ENCODE measurements at regions not wholly inside any gene's neighbourhood (a gene's known extent, or its start where the extent isn't known, plus 50 kb on each side); places are given as distances from the start of the nearest gene placed in this dataset.
"Not testable (repeated sequence)": the region's sequence is repeated elsewhere in the genome, so short reads cannot be mapped to it uniquely, and the experiment has no call there.

DNA sequence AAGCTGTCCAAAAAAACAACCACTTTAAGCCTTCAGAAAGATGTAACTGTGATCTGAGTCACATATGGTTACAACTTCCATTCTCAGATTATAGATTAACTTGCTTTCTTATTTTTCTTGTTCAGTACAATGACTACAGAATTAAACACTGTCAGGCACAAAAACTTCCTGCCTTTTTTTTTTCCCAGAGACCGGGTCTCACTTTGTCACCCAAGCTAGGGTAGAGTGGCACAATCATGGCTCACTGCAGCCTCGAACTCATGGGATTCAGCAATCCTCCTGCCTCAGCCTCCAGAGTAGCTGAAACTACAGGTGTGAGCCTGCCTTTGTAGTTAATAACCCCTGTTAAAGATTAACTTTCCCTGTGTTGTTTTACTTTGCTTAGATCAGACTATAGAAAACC is 163.2 kb downstream of the AVL9 start:
- no peak for DNase-seq

- DNase-seq: no peak
Measured at GRCh38 chr7:32658034-32658433, 162.7 kb downstream of the AVL9 start.

DNA sequence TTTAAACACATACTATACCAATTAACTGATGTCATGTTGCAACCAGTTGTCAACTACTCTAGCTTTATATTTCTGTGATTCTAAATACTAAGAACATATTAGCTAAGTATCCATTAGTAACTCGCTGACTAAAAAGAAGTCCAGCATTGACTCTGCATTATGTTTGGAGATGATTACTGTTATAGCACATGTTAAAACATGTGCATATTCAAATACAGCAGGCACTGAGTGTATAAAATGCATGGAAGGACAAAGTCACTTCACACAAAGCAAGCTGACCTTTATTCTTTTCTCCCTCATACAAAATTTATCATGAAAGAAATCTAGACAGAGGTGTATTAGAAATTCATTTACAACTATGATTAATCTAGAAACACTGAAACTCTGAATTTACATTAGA is 159.3 kb downstream of the AVL9 start:
- DNase-seq: not testable (repeated sequence)

DNA sequence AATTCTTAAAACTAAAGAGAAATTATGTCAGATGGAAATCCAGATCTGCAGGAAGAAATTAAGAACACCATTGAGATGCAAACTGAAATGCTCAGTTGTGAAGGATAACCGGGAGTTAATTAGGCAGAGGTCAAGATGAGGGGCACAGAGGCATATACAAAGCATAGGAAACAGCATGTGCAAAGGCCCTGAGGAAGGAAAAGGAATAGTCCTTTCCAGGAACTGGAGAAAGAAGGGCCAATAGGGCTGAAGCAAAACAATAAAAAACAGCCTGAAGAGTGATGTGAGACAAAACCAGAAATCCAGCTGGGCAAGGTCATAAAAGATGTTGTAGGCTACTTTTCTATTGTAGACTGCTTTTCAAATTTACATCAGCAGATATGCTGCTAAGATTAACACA is 155.1 kb downstream of the AVL9 start:
- DNase-seq: not testable (repeated sequence)

GRCh38 chr7:32648408-32649156 is 153.3 kb downstream of the AVL9 start:
- DNase-seq: no peak

DNA sequence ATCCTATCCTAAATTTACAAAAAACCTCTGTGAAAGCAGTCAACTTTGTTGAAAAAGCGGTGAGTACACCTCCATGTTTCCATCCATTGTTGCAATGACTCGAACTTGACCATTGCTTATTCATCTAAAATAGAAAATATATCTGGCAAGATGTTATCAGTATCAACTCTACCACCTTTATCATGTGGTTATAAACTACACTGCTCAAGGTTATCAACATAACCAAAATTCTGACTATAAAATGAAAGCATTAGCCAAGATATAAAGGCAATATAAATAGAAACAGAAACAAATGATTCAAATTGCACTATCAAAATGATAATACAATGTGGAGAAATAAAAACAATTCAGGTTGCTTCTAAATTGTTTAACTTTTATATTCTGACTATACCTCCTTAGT is 150.0 kb downstream of the AVL9 start:
- DNase-seq: not testable (repeated sequence)

DNA sequence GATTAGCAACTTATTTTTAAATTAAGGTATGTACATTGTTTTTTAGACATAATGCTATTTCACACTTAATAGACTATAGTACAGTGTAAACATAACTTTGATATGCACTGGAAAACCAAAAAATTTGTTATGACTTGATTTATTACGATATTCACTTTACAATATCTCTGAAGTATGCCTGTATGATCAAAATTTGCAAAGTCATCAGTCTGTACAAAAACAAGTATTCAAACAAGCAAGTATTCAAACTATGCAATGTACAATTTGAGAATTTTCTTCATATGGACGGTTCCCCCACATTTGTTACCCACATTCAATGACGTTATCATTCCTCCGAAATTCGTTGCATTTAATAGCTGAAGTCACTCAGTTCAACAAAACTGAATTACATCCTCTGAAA is 147.9 kb downstream of the AVL9 start:
- no peak for DNase-seq

DNA sequence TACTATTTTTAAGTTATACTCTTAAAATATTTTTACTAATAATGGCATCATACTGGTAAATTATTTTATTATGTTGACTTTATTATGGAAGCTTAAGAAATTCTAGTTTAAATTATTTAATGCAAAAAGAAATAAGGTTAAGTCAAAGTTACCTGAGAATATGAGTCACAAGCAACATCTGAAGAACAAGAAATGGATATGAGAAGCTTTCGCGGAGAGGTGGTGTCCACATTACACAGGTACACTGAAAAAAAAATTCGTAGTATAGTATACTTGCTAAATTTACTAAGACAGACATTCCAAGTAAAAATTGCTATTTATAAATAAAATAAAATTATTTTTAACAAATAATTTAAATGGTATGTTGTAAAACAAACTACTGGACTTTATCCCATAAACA is 143.8 kb downstream of the AVL9 start:
- no peak for DNase-seq

DNA sequence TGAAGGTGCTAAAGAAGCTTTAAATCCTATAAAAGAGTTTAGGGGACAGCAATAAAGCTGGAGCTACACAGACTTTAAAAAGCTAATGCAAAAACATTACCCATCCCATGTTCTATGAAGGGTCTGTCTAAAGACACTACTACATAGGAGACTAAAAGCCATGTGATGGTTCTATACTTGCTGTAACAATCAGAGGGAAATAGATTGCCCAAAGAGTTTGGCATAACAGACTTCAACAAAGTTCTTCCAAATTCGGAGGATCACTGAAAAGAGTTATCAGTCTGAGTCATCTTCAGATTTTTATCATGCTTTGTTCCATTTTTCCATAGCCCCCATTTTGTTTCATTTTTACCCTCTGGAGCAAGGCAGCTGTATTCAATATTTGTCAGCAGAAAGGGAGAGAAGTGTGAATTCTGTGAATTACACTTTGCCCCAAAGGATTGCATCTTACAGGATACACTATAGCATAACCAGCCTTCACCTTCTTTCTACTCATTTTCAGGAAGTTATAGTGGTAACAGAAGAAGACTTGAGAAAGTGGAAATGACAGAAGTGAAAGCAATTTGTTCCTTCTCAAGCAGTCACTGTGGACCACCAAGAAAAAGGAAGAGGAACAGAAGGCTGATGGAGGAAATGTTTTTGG is 143.3 kb downstream of the AVL9 start:
- DNase-seq: not testable (repeated sequence)
